ENCODE measurements at regions not wholly inside any gene's neighbourhood (a gene's known extent, or its start where the extent isn't known, plus 50 kb on each side); places are given as distances from the start of the nearest gene placed in this dataset.
A peak's percentile ranks its signal among the peaks of the same experiment; 100 is the strongest.

- TF ChIP-seq CTCF (IDR thresholded peaks at IDR 0.05; ENCODE audit: insufficient read depth, low read depth, low read length, missing control alignments) = no peak
- no peak overlapping the region for H3K4me3 ChIP-seq (ENCODE audit: low read depth, low read length)
- DNase-seq (ENCODE audit: low read depth) = no peak
Observed at GRCh38 chr10:78976825-78977755, 91.7 kb upstream of the ZMIZ1 start.

GRCh38 chr10:78979938-78980337, 88.8 kb upstream of the ZMIZ1 start:
- DNase-seq (ENCODE audit: low read depth) = no peak
- no peak overlapping the region for H3K4me3 ChIP-seq (ENCODE audit: low read depth, low read length)
- no peak for TF ChIP-seq CTCF (IDR thresholded peaks at IDR 0.05; ENCODE audit: insufficient read depth, low read depth, low read length, missing control alignments)

GRCh38 chr10:78980354-78980753, 88.4 kb upstream of the ZMIZ1 start:
- no peak overlapping the region for H3K4me3 ChIP-seq (ENCODE audit: low read depth, low read length)
- TF ChIP-seq CTCF (IDR thresholded peaks at IDR 0.05; ENCODE audit: insufficient read depth, low read depth, low read length, missing control alignments) = no peak
- no peak for DNase-seq (ENCODE audit: low read depth)

GRCh38 chr10:78980815-78981214, 88.0 kb upstream of the ZMIZ1 start:
- TF ChIP-seq CTCF (IDR thresholded peaks at IDR 0.05; ENCODE audit: insufficient read depth, low read depth, low read length, missing control alignments) = no peak
- DNase-seq (ENCODE audit: low read depth) = no peak
- no peak overlapping the region for H3K4me3 ChIP-seq (ENCODE audit: low read depth, low read length)

GRCh38 chr10:78981257-78981969, 87.4 kb upstream of the ZMIZ1 start:
- no peak overlapping the region for H3K4me3 ChIP-seq (ENCODE audit: low read depth, low read length)
- DNase-seq (ENCODE audit: low read depth) = peak; percentile 63
- TF ChIP-seq CTCF (IDR thresholded peaks at IDR 0.05; ENCODE audit: insufficient read depth, low read depth, low read length, missing control alignments) = no peak

GRCh38 chr10:78981970-78982281, 86.8 kb upstream of the ZMIZ1 start:
- no peak for DNase-seq (ENCODE audit: low read depth)
- no peak for TF ChIP-seq CTCF (IDR thresholded peaks at IDR 0.05; ENCODE audit: insufficient read depth, low read depth, low read length, missing control alignments)
- no peak overlapping the region for H3K4me3 ChIP-seq (ENCODE audit: low read depth, low read length)

All from GM12865 (cell line).